B cell (primary cell): ENCODE measurements at regions not wholly inside any gene's neighbourhood (a gene's known extent, or its start where the extent isn't known, plus 50 kb on each side); places are given as distances from the start of the nearest gene placed in this dataset.

Source experiments
- ATAC-seq: fragments of 200-7000 bp; cut with Tn5 transposase; one replicate; pipeline ENCODE4 v1.10.0; 2021; ENCODE audit warnings: low read depth, mild to moderate bottlenecking, moderate number of reproducible peaks, moderate library complexity
- CTCF ChIA-PET: fragments of 350-600 bp; sonication (Branson Sonifier 250); formaldehyde crosslinking; loops from one replicate; lab custom pipeline; 2021; ENCODE audit warnings: antibody characterized with exemption, inconsistent platforms; lab: Charles Lee
- POLR2A ChIA-PET: fragments of 350-600 bp; sonication (Branson Sonifier 250); formaldehyde crosslinking; loops from one replicate; lab custom pipeline; 2021; ENCODE audit warnings: antibody characterized with exemption; lab: Charles Lee
- DNase-seq: peaks from one replicate; pipeline ENCODE4 v3.0.0; 2013
- H2AFZ ChIP-seq: 2 replicates; pipeline ENCODE4 v1.6.1; 2012; ENCODE audit warnings: mild to moderate bottlenecking, low read depth, low read length; ENCODE audit not compliant: insufficient read depth, poor library complexity, severe bottlenecking
- H3K27ac ChIP-seq, 2 donors: 1 replicate in 1 of 2; 2 replicates in 1 of 2; pipeline ENCODE4 v1.5.1; 2012 to 2013; ENCODE audit warnings: low read length in 2 of 2, mild to moderate bottlenecking in 2 of 2, moderate library complexity in 1 of 2
- H3K27me3 ChIP-seq, 4 experiments: fragments of 200-600 bp in 1 of 4; sonication (generic) in 1 of 4; replicated peaks in 1 of 4; 1 replicate in 2 of 4; 2 replicates in 2 of 4; pipeline versions ENCODE4 v1.6.1 to v1.7.0; 2013 to 2016; ENCODE audit warnings: low read length in 3 of 4, mild to moderate bottlenecking in 2 of 4, mixed read lengths in 1 of 4, moderate library complexity in 1 of 4; ENCODE audit not compliant: insufficient read depth in 4 of 4, control insufficient read depth in 3 of 4; ENCODE audit errors: control extremely low read depth in 1 of 4
- H3K36me3 ChIP-seq, 2 experiments: replicated peaks in 1 of 2; 1 replicate in 1 of 2; 2 replicates in 1 of 2; pipeline versions ENCODE4 v1.6.1 to v1.7.1; 2013; ENCODE audit warnings: low read length in 1 of 2; ENCODE audit not compliant: insufficient read depth in 2 of 2, control insufficient read depth in 1 of 2; ENCODE audit errors: control extremely low read depth in 1 of 2, extremely low read depth in 1 of 2
- H3K4me1 ChIP-seq, 2 donors: fragments of 200-600 bp in 1 of 2; sonication (generic) in 1 of 2; 1 replicate in 1 of 2; 2 replicates in 1 of 2; pipeline versions ENCODE4 v1.5.1 to v1.6.1; 2013 to 2017; ENCODE audit warnings: low read length in 2 of 2; ENCODE audit not compliant: control insufficient read depth in 2 of 2, insufficient read depth in 2 of 2
- H3K4me2 ChIP-seq: replicated peaks from 2 replicates; pipeline ENCODE3; 2012; ENCODE audit warnings: mild to moderate bottlenecking, low read depth, low read length; ENCODE audit not compliant: poor library complexity, severe bottlenecking
- H3K4me3 ChIP-seq, 5 experiments: fragments of 200-600 bp in 1 of 5; sonication (generic) in 1 of 5; 1 replicate in 3 of 5; 2 replicates in 2 of 5; pipeline versions ENCODE4 v1.5.1 to v1.7.0; 2011 to 2016; ENCODE audit warnings: low read length in 4 of 5, mild to moderate bottlenecking in 4 of 5, low read depth in 2 of 5, control low read depth in 1 of 5, moderate library complexity in 1 of 5; ENCODE audit not compliant: insufficient read depth in 1 of 5; ENCODE audit errors: control extremely low read depth in 1 of 5, extremely low read depth in 1 of 5
- H3K79me2 ChIP-seq: fragments of 200-600 bp; sonication (generic); one replicate; pipeline ENCODE4 v1.6.0; 2016; ENCODE audit warnings: low read length; ENCODE audit not compliant: control insufficient read depth, insufficient read depth
- H3K9ac ChIP-seq: fragments of 200-600 bp; sonication (generic); 2 replicates; pipeline ENCODE4 v1.6.1; 2017; ENCODE audit warnings: mild to moderate bottlenecking, low read length, moderate library complexity
- H3K9me3 ChIP-seq, 3 donors: one replicate each; pipeline versions ENCODE4 v1.6.1 to v1.7.1; 2013; ENCODE audit warnings: low read length in 2 of 3; ENCODE audit not compliant: control insufficient read depth in 2 of 3, insufficient read depth in 1 of 3; ENCODE audit errors: control extremely low read depth in 1 of 3
- H4K20me1 ChIP-seq: 2 replicates; pipeline ENCODE4 v1.6.0; 2012; ENCODE audit warnings: mild to moderate bottlenecking, low read length; ENCODE audit not compliant: insufficient read depth, control insufficient read depth, poor library complexity, severe bottlenecking
- H3K27ac Mint-ChIP-seq: one replicate; pipeline ENCODE4 v1.8.0; 2021; ENCODE audit warnings: mixed read lengths
- H3K27me3 Mint-ChIP-seq: one replicate; pipeline ENCODE4 v1.8.0; 2021; ENCODE audit warnings: mixed read lengths
- H3K4me1 Mint-ChIP-seq: one replicate; pipeline ENCODE4 v1.8.0; 2021; ENCODE audit warnings: mixed read lengths
- H3K4me3 Mint-ChIP-seq: one replicate; pipeline ENCODE4 v1.8.0; 2021; ENCODE audit warnings: mixed read lengths
- H3K9me3 Mint-ChIP-seq: one replicate; pipeline ENCODE4 v1.8.0; 2022; ENCODE audit warnings: mixed read lengths; ENCODE audit not compliant: insufficient read depth
- EZH2 ChIP-seq: IDR thresholded peaks from 2 replicates; pipeline ENCODE4 v1.6.1; 2012; ENCODE audit warnings: borderline replicate concordance, low read depth, mild to moderate bottlenecking, moderate library complexity, low read length; ENCODE audit not compliant: insufficient read depth, poor library complexity, severe bottlenecking
- WGBS: methylation state at CpG from one replicate; pipeline ENCODE4 v1.1.5; 2013; ENCODE audit warnings: missing lambda C conversion rate; ENCODE audit not compliant: insufficient coverage; 5-methylcytosine and 5-hydroxymethylcytosine counted together
- intact Hi-C: fragments of 100-400 bp; cut with micrococcal nuclease; formaldehyde crosslinking; loops from one replicate; pipeline ENCODE4 v1.10.0; 2022
- TF ChIP-seq, protein P1 (sequence below): fragments of 200-600 bp; IDR thresholded peaks from one replicate; pipeline ENCODE4 v1.8.0; 2022; ENCODE audit warnings: antibody characterized with exemption, mild to moderate bottlenecking

DNA sequence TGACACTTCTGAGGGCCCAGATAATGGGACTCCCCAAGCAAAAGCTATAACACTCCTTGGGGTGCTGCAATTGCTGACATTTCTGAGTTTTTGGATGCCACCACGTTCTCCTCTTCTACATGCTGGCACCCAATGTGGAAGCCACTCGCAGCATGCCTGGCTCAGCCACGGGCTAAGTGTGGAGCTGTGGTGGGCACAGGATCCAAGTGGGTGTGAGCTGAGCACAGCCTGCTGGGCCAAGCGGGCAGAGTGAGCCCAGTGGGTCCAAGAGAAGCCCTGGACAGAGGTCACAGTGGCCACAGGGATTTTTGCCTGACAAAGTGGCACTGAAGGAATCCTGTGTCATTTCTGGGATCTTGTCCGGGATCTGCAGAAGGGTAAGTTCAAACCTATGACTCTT lies 213.2 kb downstream of the C6orf118 start:
- Histone ChIP-seq H3K79me2 (no peaks in the 10 kb centered on the region), H3K9ac (no peak overlapping the region), H3K27me3 (no peaks in the 10 kb centered on the region), H2AFZ (no peak overlapping the region), H4K20me1 (no peaks in the 10 kb centered on the region), H3K4me1 (no peaks in the 10 kb centered on the region), H3K9me3 (peaks cover 0 to 13% (median 0%) of the 10 kb centered on the region in 3 donors), H3K4me3 (no peak overlapping the region), H3K36me3 (no peaks in the 10 kb centered on the region), H3K4me2 (no peak overlapping the region), H3K27ac (no peak overlapping the region)
- no peaks in the 10 kb centered on the region for H3K4me1 Mint-ChIP-seq
- peaks cover 2% of the 10 kb centered on the region for H3K9me3 Mint-ChIP-seq
- no peak overlapping the region for H3K27ac Mint-ChIP-seq
- DNase-seq (no peak), ATAC-seq (no peak)
- ChIA-PET CTCF (no interaction called here), POLR2A (no interaction called here)
- H3K27me3 Mint-ChIP-seq: no peaks in the 10 kb centered on the region
- no peak overlapping the region for H3K4me3 Mint-ChIP-seq
- intact Hi-C loops: no loop called here
- WGBS: 82% methylated on average over 4 of the region's 5 CpGs
- no peak for TF ChIP-seq EZH2
- TF ChIP-seq, protein P1, sequence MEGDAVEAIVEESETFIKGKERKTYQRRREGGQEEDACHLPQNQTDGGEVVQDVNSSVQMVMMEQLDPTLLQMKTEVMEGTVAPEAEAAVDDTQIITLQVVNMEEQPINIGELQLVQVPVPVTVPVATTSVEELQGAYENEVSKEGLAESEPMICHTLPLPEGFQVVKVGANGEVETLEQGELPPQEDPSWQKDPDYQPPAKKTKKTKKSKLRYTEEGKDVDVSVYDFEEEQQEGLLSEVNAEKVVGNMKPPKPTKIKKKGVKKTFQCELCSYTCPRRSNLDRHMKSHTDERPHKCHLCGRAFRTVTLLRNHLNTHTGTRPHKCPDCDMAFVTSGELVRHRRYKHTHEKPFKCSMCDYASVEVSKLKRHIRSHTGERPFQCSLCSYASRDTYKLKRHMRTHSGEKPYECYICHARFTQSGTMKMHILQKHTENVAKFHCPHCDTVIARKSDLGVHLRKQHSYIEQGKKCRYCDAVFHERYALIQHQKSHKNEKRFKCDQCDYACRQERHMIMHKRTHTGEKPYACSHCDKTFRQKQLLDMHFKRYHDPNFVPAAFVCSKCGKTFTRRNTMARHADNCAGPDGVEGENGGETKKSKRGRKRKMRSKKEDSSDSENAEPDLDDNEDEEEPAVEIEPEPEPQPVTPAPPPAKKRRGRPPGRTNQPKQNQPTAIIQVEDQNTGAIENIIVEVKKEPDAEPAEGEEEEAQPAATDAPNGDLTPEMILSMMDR: no peak

DNA sequence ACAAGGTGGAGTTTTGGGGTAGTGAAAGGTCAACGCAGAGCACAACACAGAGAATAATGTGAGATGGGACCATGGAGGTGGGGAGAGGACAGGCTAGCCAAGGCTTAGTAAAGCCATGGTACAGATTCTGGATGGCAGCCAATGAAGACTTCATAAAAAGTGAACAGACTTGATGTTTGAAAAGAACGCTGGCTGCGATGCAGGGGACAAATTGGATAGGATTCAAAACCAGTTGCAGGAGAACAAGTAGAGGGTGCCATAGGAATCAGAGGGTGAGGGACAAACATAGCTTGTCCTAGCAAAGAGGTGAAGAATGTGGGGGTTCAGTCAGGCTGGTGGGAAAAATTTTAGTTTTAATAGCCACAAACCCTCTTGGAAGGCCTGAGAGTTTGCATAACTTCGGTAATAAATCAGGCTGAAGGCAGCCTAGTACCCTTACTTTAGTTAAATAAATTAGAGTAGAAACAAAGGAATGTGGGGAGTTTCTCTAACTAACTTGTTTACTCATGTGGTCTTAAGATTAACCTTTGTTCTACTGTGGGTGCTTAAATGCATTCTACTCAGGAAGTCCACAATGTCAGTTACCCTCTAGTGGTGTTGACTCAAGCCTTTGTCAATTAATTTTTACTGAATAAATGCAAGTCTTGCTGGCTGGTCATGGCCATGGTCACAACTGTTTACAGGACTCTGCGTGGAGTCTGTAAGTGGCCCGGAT lies 216.4 kb downstream of the C6orf118 start:
- H3K27me3 Mint-ChIP-seq: no peaks in the 10 kb centered on the region
- Histone ChIP-seq H2AFZ (no peak overlapping the region), H3K9ac (no peak overlapping the region), H3K36me3 (no peaks in the 10 kb centered on the region), H3K4me3 (no peak overlapping the region), H3K27me3 (no peaks in the 10 kb centered on the region), H3K4me2 (no peak overlapping the region), H4K20me1 (no peaks in the 10 kb centered on the region), H3K9me3 (peaks cover 0 to 18% (median 0%) of the 10 kb centered on the region in 3 donors), H3K27ac (no peak overlapping the region), H3K4me1 (no peaks in the 10 kb centered on the region), H3K79me2 (no peaks in the 10 kb centered on the region)
- peaks cover 5% of the 10 kb centered on the region for H3K9me3 Mint-ChIP-seq
- no peak overlapping the region for H3K4me3 Mint-ChIP-seq
- no peaks in the 10 kb centered on the region for H3K4me1 Mint-ChIP-seq
- no peak for ATAC-seq
- WGBS: 93% methylated on average over 5 of the region's 6 CpGs
- DNase-seq: no peak
- POLR2A ChIA-PET: no interaction called here
- no peak overlapping the region for H3K27ac Mint-ChIP-seq
- intact Hi-C loops: no loop called here
- CTCF ChIA-PET: no interaction called here
- no peak for TF ChIP-seq EZH2
- TF ChIP-seq, protein P1: no peak
